ENCODE measurements at regions not wholly inside any gene's neighbourhood (a gene's known extent, or its start where the extent isn't known, plus 50 kb on each side); places are given as distances from the start of the nearest gene placed in this dataset.

DNA sequence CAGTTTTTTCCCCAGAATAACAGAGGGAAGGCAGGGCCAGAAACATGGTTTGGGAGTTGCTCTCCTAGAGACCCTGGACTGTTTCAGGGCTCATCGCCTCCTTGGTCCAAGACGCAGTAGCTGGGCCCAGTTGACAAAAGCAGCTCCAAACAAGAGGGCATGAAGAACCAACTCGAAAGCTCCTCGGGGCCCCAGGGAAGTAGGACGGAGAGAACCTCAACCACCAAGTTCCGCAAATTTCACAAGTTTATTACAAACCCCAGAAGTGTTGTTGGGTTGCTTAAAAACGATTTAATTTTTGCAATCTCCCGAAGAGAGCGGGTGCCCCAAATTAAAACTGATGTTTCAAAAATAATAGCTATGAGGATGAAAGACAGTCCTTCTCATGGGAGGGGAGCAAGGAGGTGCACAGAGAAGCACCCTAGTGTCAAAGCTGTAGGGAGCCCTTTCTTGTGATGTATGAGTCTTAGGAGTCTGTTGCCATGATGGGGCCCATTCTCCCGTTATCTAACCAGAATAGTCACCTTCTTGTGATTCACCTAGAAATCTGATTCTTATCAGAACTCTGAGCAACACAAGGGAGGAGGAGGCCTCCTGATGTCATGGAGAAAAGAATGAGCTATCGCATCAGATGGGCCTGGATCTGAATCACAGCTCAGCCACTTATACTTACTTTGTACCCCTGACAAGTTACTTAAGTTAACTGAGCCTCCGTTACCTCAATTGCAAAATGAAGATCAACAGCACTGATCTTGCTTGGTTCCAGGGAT, 165.7 kb upstream of the IRF2BP2 start:
- H3K27me3 ChIP-seq (ENCODE audit: insufficient read depth, low read length), result peaks cover 38% of the 10 kb centered on the region
- ATAC-seq (no peak), DNase-seq (ENCODE audit: low read depth, low spot score) (no peak)
- no peak overlapping the region for H3K4me2 ChIP-seq (ENCODE audit: low read length)
- no peaks in the 10 kb centered on the region for H4K20me1 ChIP-seq (ENCODE audit: insufficient read depth)
- BruUV-seq (replicated peaks), result no TSS peak
- intact Hi-C loops (cut with micrococcal nuclease), result no loop called here
- H3K4me3 ChIP-seq (replicated peaks in 1 of 2; ENCODE audit: low read depth in 1 of 2, low read length in 2 of 2), result no peak overlapping the region
- no peak overlapping the region for H3K27ac ChIP-seq (ENCODE audit: low read depth, low read length)
- H3K9me2 ChIP-seq (ENCODE audit: insufficient read depth), result no peaks in the 10 kb centered on the region
- RAD21 ChIA-PET (ENCODE audit: low non-redundant PET in 1 of 2, low total read pairs in 2 of 2, uncharacterized antibody in 2 of 2, unreplicated experiment in 2 of 2), result no interaction called here
- TF ChIP-seq ZFX (IDR thresholded peaks at IDR 0.05) (no peak), FOSL1 (IDR thresholded peaks at IDR 0.05; ENCODE audit: low read depth) (no peak), EGR1 (IDR thresholded peaks at IDR 0.05; ENCODE audit: low read depth) (no peak), JUND (IDR thresholded peaks at IDR 0.05) (no peak), ELF1 (IDR thresholded peaks at IDR 0.05; ENCODE audit: borderline replicate concordance, low read depth) (no peak)
- H2AFZ ChIP-seq (ENCODE audit: low read depth, low read length, poor library complexity, severe bottlenecking), result no peak overlapping the region
- no peaks in the 10 kb centered on the region for H3K36me3 ChIP-seq (ENCODE audit: control insufficient read depth in 1 of 2, insufficient read depth in 2 of 2, low read length in 2 of 2)
- POLR2A ChIA-PET, result no interaction called here
- no peaks in the 10 kb centered on the region for H3K9me3 ChIP-seq (ENCODE audit: control insufficient read depth in 1 of 2, insufficient read depth in 1 of 2, low read depth in 1 of 2, low read length in 2 of 2)
- H3K79me2 ChIP-seq (ENCODE audit: insufficient read depth, low read length), result no peaks in the 10 kb centered on the region
- no peak overlapping the region for H3K9ac ChIP-seq (ENCODE audit: low read length)
- CTCF ChIA-PET, result no interaction called here
- H3K4me1 ChIP-seq (ENCODE audit: control insufficient read depth in 1 of 2, insufficient read depth in 2 of 2, low read length in 2 of 2), result peaks cover 14 to 17% of the 10 kb centered on the region in 2 experiments

DNA sequence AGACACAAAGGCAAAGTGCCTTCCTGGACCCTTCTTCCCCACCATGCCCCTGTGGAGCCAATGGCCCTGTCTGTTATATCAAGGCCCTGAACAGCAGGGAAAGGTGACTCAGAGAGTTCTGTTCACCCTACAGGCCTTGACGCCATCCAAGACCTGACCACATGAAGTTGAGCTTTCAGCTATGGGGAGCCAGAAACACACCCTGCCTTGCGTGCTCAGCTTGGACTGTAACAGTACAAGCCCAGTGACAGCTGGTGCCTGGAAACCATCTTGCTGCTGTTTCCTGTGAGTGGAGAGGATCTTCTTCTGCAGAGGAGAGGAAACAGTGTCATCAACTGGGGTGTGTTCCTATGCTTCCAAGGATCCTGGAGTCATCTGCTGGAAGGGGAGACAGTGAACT, 165.0 kb upstream of the IRF2BP2 start:
- Histone ChIP-seq H3K4me3 (replicated peaks in 1 of 2; ENCODE audit: low read depth in 1 of 2, low read length in 2 of 2) (no peak overlapping the region), H3K9me2 (ENCODE audit: insufficient read depth) (no peaks in the 10 kb centered on the region), H3K27me3 (ENCODE audit: insufficient read depth, low read length) (peaks cover 45% of the 10 kb centered on the region), H2AFZ (ENCODE audit: low read depth, low read length, poor library complexity, severe bottlenecking) (no peak overlapping the region), H3K36me3 (ENCODE audit: control insufficient read depth in 1 of 2, insufficient read depth in 2 of 2, low read length in 2 of 2) (no peaks in the 10 kb centered on the region), H3K79me2 (ENCODE audit: insufficient read depth, low read length) (no peaks in the 10 kb centered on the region), H3K27ac (ENCODE audit: low read depth, low read length) (no peak overlapping the region), H3K4me1 (ENCODE audit: control insufficient read depth in 1 of 2, insufficient read depth in 2 of 2, low read length in 2 of 2) (peaks cover 14 to 17% of the 10 kb centered on the region in 2 experiments), H3K9me3 (ENCODE audit: control insufficient read depth in 1 of 2, insufficient read depth in 1 of 2, low read depth in 1 of 2, low read length in 2 of 2) (no peaks in the 10 kb centered on the region), H4K20me1 (ENCODE audit: insufficient read depth) (no peaks in the 10 kb centered on the region), H3K4me2 (ENCODE audit: low read length) (no peak overlapping the region), H3K9ac (ENCODE audit: low read length) (no peak overlapping the region)
- DNase-seq (ENCODE audit: low read depth, low spot score) (no peak), ATAC-seq (no peak)
- BruUV-seq (replicated peaks), result no TSS peak
- RAD21 ChIA-PET (ENCODE audit: low non-redundant PET in 1 of 2, low total read pairs in 2 of 2, uncharacterized antibody in 2 of 2, unreplicated experiment in 2 of 2), result no interaction called here
- TF ChIP-seq POLR2A (IDR thresholded peaks at IDR 0.05; ENCODE audit: borderline replicate concordance, extremely low read depth, insufficient read depth, insufficient read length) (no peak), JUND (IDR thresholded peaks at IDR 0.05) (no peak), EZH2phosphoT487 (IDR thresholded peaks at IDR 0.05; ENCODE audit: borderline replicate concordance) (no peak), CBX3 (IDR thresholded peaks at IDR 0.05; ENCODE audit: low read depth) (no peak), ELF1 (IDR thresholded peaks at IDR 0.05; ENCODE audit: borderline replicate concordance, low read depth) (no peak), TCF7L2 (IDR thresholded peaks at IDR 0.05; ENCODE audit: borderline replicate concordance, extremely low read depth, insufficient read depth, insufficient read length) (no peak), SP1 (IDR thresholded peaks at IDR 0.05; ENCODE audit: low read depth) (no peak), FOSL1 (IDR thresholded peaks at IDR 0.05; ENCODE audit: low read depth) (no peak)
- TF ChIP-seq, protein P1, sequence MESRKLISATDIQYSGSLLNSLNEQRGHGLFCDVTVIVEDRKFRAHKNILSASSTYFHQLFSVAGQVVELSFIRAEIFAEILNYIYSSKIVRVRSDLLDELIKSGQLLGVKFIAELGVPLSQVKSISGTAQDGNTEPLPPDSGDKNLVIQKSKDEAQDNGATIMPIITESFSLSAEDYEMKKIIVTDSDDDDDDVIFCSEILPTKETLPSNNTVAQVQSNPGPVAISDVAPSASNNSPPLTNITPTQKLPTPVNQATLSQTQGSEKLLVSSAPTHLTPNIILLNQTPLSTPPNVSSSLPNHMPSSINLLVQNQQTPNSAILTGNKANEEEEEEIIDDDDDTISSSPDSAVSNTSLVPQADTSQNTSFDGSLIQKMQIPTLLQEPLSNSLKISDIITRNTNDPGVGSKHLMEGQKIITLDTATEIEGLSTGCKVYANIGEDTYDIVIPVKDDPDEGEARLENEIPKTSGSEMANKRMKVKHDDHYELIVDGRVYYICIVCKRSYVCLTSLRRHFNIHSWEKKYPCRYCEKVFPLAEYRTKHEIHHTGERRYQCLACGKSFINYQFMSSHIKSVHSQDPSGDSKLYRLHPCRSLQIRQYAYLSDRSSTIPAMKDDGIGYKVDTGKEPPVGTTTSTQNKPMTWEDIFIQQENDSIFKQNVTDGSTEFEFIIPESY (IDR thresholded peaks at IDR 0.05; ENCODE audit: extremely low read depth, insufficient replicate concordance, low read length), result no peak
- TF ChIP-seq, protein P2, sequence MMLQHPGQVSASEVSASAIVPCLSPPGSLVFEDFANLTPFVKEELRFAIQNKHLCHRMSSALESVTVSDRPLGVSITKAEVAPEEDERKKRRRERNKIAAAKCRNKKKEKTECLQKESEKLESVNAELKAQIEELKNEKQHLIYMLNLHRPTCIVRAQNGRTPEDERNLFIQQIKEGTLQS (IDR thresholded peaks at IDR 0.05), result no peak
- CTCF ChIA-PET, result no interaction called here
- POLR2A ChIA-PET, result no interaction called here
- intact Hi-C loops (cut with micrococcal nuclease), result loop anchor here (5.0 kb wide), 1 partner anchor 163 kb away; the partner anchor contains the start of gene IRF2BP2
